Stomach smooth muscle (tissue), 2 donors: ENCODE measurements at regions not wholly inside any gene's neighbourhood (a gene's known extent, or its start where the extent isn't known, plus 50 kb on each side); places are given as distances from the start of the nearest gene placed in this dataset.

Experiments used
- H3K27ac ChIP-seq: one replicate; pipeline ENCODE4 v1.7.0; 2013; ENCODE audit warnings: mild to moderate bottlenecking, low read length, inconsistent platforms
- H3K27me3 ChIP-seq, 2 donors: one replicate each; pipeline ENCODE4 v1.7.0; 2013; ENCODE audit warnings: low read length in 2 of 2; ENCODE audit not compliant: insufficient read depth in 2 of 2, control insufficient read depth in 1 of 2
- H3K36me3 ChIP-seq, 2 donors: one replicate each; pipeline ENCODE4 v1.7.0; 2013; ENCODE audit warnings: low read length in 2 of 2; ENCODE audit not compliant: control insufficient read depth in 2 of 2, insufficient read depth in 2 of 2
- H3K4me1 ChIP-seq: one replicate; pipeline ENCODE4 v1.7.0; 2013; ENCODE audit warnings: low read length; ENCODE audit not compliant: control insufficient read depth, insufficient read depth
- H3K4me3 ChIP-seq, 2 donors: one replicate each; pipeline ENCODE4 v1.7.0; 2013; ENCODE audit warnings: low read length in 2 of 2
- H3K9ac ChIP-seq, 2 donors: one replicate each; pipeline ENCODE4 v1.7.0; 2013; ENCODE audit warnings: low read length in 2 of 2, mild to moderate bottlenecking in 1 of 2
- H3K9me3 ChIP-seq, 2 donors: one replicate each; pipeline ENCODE4 v1.7.0; 2013; ENCODE audit warnings: low read length in 2 of 2; ENCODE audit not compliant: control insufficient read depth in 2 of 2
- donor health status: healthy.
- donor health status: Pancreatic carcinoma.

DNA sequence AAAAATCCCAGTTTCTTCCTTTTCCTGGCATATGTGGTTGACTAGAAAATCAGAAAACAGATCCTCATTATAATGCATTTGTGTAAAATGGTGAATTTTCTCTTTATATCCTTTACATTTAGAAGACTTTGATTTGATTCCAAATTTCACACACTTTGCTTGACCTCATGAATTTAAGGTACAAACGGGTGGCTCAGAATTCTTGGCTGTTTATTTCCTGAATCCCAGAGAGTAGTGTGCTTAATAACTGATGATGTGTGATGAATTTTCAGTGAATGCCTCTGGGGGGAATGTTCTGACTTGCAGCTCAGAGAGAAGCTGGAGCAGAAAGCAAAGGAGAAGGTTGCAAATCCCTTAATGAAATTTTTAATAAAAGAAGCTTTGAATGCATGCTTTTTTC lies 126.8 kb downstream of the SPATA31D1 start:
- no peaks in the 10 kb centered on the region for H3K27me3 ChIP-seq
- H3K36me3 ChIP-seq = no peaks in the 10 kb centered on the region
- H3K9ac ChIP-seq = no peak overlapping the region
- H3K4me3 ChIP-seq = no peak overlapping the region
- no peak overlapping the region for H3K27ac ChIP-seq
- H3K9me3 ChIP-seq = no peaks in the 10 kb centered on the region
- peaks cover 3% of the 10 kb centered on the region for H3K4me1 ChIP-seq

- Histone ChIP-seq H3K4me1 (peaks cover 3% of the 10 kb centered on the region), H3K9me3 (no peaks in the 10 kb centered on the region), H3K4me3 (no peak overlapping the region), H3K36me3 (no peaks in the 10 kb centered on the region), H3K9ac (no peak overlapping the region), H3K27ac (no peak overlapping the region), H3K27me3 (no peaks in the 10 kb centered on the region)
These were observed 127.3 kb downstream of the SPATA31D1 start for GRCh38 chr9:82115900-82116299.

DNA sequence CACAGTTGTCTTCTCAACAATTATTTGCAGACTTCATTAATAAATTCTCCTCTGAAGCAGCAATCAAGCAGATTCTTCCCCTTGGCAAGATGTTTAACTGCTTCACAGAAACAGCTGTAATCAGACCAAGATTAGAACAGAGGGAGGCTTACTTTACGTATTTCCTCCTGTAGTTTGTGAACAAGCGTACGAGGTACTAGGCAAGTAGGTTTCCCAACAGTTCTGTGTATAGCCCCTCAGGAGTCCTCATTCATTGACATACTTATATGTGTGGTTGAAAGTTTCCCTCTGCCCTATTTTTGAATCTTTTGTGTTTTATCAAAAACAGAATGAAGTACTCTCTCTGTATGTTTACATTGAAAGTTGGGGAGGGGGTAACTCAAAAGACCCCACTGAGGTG lies 128.0 kb downstream of the SPATA31D1 start:
- Histone ChIP-seq H3K4me1 (peaks cover 3% of the 10 kb centered on the region), H3K27ac (no peak overlapping the region), H3K9me3 (no peaks in the 10 kb centered on the region), H3K9ac (no peak overlapping the region), H3K36me3 (no peaks in the 10 kb centered on the region), H3K4me3 (no peak overlapping the region), H3K27me3 (no peaks in the 10 kb centered on the region)

GRCh38 chr9:82117026-82117811 lies 128.6 kb downstream of the SPATA31D1 start:
- Histone ChIP-seq H3K4me1 (peaks cover 3% of the 10 kb centered on the region), H3K9ac (no peak overlapping the region), H3K4me3 (no peak overlapping the region), H3K27ac (no peak overlapping the region), H3K27me3 (no peaks in the 10 kb centered on the region), H3K36me3 (no peaks in the 10 kb centered on the region), H3K9me3 (no peaks in the 10 kb centered on the region)

DNA sequence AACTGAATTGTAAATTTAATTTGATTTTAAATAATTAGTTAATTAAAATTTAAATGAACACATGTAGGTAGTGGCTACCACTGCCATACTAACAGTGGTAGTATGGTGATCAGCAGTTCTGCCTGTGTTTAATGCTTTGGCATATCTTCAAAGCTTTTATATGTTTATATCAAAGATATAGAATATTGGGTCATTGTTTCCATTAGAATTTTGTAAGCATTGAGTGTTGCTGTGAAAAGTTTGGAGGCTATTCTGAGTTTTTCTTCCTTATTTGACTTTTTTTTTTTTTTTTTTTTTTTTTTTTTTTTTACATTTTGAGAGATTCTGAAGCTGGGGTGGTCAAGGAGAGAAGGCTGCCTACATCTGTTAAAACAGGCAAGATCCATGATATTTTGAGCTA lies 134.2 kb downstream of the SPATA31D1 start:
- no peaks in the 10 kb centered on the region for H3K4me1 ChIP-seq
- H3K4me3 ChIP-seq = no peak overlapping the region
- no peak overlapping the region for H3K9ac ChIP-seq
- H3K27me3 ChIP-seq = no peaks in the 10 kb centered on the region
- no peaks in the 10 kb centered on the region for H3K36me3 ChIP-seq
- H3K9me3 ChIP-seq = no peaks in the 10 kb centered on the region
- no peak overlapping the region for H3K27ac ChIP-seq

DNA sequence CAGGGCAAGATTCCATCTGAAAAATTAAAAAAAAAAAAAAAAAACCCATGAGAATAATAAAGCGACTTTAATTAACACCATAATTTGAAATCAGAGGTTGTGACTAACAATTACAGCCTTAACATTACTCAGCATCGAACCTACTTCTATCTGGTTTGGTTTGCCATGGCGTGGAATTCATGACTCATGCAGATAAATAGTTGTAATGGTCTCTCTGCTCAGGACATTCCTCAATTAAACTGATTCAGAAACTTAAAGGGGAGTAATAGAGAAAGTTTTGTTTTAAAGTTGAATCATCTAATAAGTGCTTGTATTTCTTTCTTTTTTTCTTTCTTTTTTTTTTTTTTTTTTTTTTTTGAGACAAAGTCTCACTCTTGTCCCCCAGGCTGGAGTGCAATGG lies 135.5 kb downstream of the SPATA31D1 start:
- no peaks in the 10 kb centered on the region for H3K27me3 ChIP-seq
- H3K4me1 ChIP-seq = no peaks in the 10 kb centered on the region
- H3K4me3 ChIP-seq = no peak overlapping the region

GRCh38 chr9:82126256-82126655 lies 137.7 kb downstream of the SPATA31D1 start:
- H3K9ac ChIP-seq = no peak overlapping the region
- no peak overlapping the region for H3K4me3 ChIP-seq
- no peaks in the 10 kb centered on the region for H3K4me1 ChIP-seq
- H3K36me3 ChIP-seq = no peaks in the 10 kb centered on the region
- no peaks in the 10 kb centered on the region for H3K9me3 ChIP-seq
- H3K27me3 ChIP-seq = no peaks in the 10 kb centered on the region
- no peak overlapping the region for H3K27ac ChIP-seq

More for the DNA sequence above, 135.5 kb downstream of the SPATA31D1 start:
- Histone ChIP-seq H3K9ac (no peak overlapping the region), H3K27ac (no peak overlapping the region), H3K9me3 (no peaks in the 10 kb centered on the region), H3K36me3 (no peaks in the 10 kb centered on the region)

DNA sequence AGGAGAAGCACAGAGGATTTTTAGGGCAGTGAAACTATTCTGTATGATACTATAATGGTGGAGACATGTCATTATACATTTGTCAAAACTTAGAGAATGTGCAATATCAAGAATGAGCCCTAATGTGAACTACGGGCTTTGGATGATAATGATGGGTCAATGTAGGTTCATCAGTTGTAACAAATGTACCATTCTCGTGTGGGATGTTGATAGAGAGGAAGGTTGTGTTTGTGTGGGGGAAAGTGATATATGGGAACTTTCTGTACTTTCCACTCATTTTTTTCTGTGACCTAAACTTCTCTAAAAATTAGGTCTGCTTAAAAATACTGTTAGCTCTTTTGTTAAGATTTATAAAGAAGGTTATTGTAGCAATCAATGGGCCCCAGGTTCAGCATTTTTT lies 138.9 kb downstream of the SPATA31D1 start:
- H3K4me3 ChIP-seq = no peak overlapping the region
- no peak overlapping the region for H3K9ac ChIP-seq
- H3K27ac ChIP-seq = no peak overlapping the region
- no peaks in the 10 kb centered on the region for H3K36me3 ChIP-seq
- H3K4me1 ChIP-seq = no peaks in the 10 kb centered on the region
- no peaks in the 10 kb centered on the region for H3K27me3 ChIP-seq
- no peaks in the 10 kb centered on the region for H3K9me3 ChIP-seq

GRCh38 chr9:82128011-82128696 lies 139.6 kb downstream of the SPATA31D1 start:
- H3K4me3 ChIP-seq = no peak overlapping the region
- no peak overlapping the region for H3K27ac ChIP-seq
- no peaks in the 10 kb centered on the region for H3K4me1 ChIP-seq

GRCh38 chr9:82129708-82130107 lies 141.1 kb downstream of the SPATA31D1 start:
- Histone ChIP-seq H3K4me3 (no peak overlapping the region), H3K9me3 (no peaks in the 10 kb centered on the region), H3K27me3 (no peaks in the 10 kb centered on the region), H3K9ac (no peak overlapping the region), H3K36me3 (no peaks in the 10 kb centered on the region), H3K27ac (no peak overlapping the region), H3K4me1 (no peaks in the 10 kb centered on the region)

More at GRCh38 chr9:82128011-82128696, 139.6 kb downstream of the SPATA31D1 start:
- Histone ChIP-seq H3K27me3 (no peaks in the 10 kb centered on the region), H3K9me3 (no peaks in the 10 kb centered on the region), H3K36me3 (no peaks in the 10 kb centered on the region), H3K9ac (no peak overlapping the region)
